BJ (cell line): ENCODE measurements at regions not wholly inside any gene's neighbourhood (a gene's known extent, or its start where the extent isn't known, plus 50 kb on each side); places are given as distances from the start of the nearest gene placed in this dataset.

Experiments used
- CTCF ChIA-PET: fragments of 350-600 bp; formaldehyde crosslinking; extraction: SDS; loops from one replicate; lab custom pipeline; 2021; ENCODE audit warnings: antibody characterized with exemption, inconsistent platforms; lab: Yijun Ruan, JAX
- POLR2A ChIA-PET: fragments of 300-600 bp; sonication (Branson Sonifier 250); formaldehyde crosslinking; extraction: SDS; loops from one replicate; lab custom pipeline; 2021; ENCODE audit warnings: antibody characterized with exemption; lab: Charles Lee
- DNase-seq: peaks from one replicate; pipeline ENCODE4 v3.0.0-alpha.2; 2011; ENCODE audit warnings: low read depth
- H3K27me3 ChIP-seq: 2 replicates; pipeline ENCODE4 v1.6.0; 2011; ENCODE audit warnings: low read length; ENCODE audit not compliant: control insufficient read depth, insufficient read depth
- H3K36me3 ChIP-seq: 2 replicates; pipeline ENCODE4 v1.5.1; 2011; ENCODE audit warnings: low read length; ENCODE audit not compliant: control insufficient read depth, insufficient read depth
- H3K4me3 ChIP-seq: 2 replicates; pipeline ENCODE4 v1.5.1; 2011; ENCODE audit warnings: low read depth, mild to moderate bottlenecking, control low read depth, low read length
- TF ChIP-seq, protein P1 (sequence below): IDR thresholded peaks from 2 replicates; pipeline ENCODE4 v1.5.1; 2011; ENCODE audit warnings: low read depth, mild to moderate bottlenecking, control low read depth, inconsistent platforms, low read length, moderate library complexity; ENCODE audit not compliant: insufficient read depth

GRCh38 chr3:157097198-157097597 is 62.7 kb downstream of the CCNL1 start:
- TF ChIP-seq, protein P1, sequence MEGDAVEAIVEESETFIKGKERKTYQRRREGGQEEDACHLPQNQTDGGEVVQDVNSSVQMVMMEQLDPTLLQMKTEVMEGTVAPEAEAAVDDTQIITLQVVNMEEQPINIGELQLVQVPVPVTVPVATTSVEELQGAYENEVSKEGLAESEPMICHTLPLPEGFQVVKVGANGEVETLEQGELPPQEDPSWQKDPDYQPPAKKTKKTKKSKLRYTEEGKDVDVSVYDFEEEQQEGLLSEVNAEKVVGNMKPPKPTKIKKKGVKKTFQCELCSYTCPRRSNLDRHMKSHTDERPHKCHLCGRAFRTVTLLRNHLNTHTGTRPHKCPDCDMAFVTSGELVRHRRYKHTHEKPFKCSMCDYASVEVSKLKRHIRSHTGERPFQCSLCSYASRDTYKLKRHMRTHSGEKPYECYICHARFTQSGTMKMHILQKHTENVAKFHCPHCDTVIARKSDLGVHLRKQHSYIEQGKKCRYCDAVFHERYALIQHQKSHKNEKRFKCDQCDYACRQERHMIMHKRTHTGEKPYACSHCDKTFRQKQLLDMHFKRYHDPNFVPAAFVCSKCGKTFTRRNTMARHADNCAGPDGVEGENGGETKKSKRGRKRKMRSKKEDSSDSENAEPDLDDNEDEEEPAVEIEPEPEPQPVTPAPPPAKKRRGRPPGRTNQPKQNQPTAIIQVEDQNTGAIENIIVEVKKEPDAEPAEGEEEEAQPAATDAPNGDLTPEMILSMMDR: no peak
- Histone ChIP-seq H3K4me3 (no peak overlapping the region), H3K36me3 (no peaks in the 10 kb centered on the region), H3K27me3 (no peaks in the 10 kb centered on the region)
- no peak for DNase-seq
- ChIA-PET CTCF (interaction anchor here (1.3 to 1.8 kb wide), 3 partner anchors 17 to 40 kb away, joined by 3 to 4 read pairs (median 4); no protein-coding TSS in a partner anchor), POLR2A (no interaction called here)

DNA sequence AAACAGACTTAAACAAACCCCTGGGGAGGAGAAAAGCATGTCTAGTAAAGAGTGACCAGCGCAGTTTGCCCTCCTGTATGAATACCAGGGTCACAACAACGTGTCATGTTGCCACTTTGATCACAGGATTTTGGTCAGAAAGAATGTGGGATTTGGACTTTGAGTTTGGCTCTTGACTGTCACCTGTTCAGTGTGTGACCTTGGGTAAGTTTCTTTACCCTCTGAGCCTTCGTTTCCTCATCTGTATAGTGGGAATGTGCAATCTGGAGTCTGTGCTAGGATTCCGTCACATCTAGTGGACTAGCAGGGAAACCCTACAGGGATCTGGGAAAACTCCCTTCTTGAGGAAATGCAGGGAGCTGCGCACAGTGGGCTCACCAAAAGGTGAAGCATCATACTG is 63.6 kb downstream of the CCNL1 start:
- TF ChIP-seq, protein P1: no peak
- no peak for DNase-seq
- Histone ChIP-seq H3K4me3 (no peak overlapping the region), H3K36me3 (no peaks in the 10 kb centered on the region), H3K27me3 (no peaks in the 10 kb centered on the region)
- POLR2A ChIA-PET: no interaction called here
- CTCF ChIA-PET: interaction anchor here (1.3 to 1.8 kb wide), 4 partner anchors 8 to 41 kb away, joined by 3 to 5 read pairs (median 4); no protein-coding TSS in a partner anchor
